ENCODE measurements at regions not wholly inside any gene's neighbourhood (a gene's known extent, or its start where the extent isn't known, plus 50 kb on each side); places are given as distances from the start of the nearest gene placed in this dataset.

- TF ChIP-seq, protein P1, sequence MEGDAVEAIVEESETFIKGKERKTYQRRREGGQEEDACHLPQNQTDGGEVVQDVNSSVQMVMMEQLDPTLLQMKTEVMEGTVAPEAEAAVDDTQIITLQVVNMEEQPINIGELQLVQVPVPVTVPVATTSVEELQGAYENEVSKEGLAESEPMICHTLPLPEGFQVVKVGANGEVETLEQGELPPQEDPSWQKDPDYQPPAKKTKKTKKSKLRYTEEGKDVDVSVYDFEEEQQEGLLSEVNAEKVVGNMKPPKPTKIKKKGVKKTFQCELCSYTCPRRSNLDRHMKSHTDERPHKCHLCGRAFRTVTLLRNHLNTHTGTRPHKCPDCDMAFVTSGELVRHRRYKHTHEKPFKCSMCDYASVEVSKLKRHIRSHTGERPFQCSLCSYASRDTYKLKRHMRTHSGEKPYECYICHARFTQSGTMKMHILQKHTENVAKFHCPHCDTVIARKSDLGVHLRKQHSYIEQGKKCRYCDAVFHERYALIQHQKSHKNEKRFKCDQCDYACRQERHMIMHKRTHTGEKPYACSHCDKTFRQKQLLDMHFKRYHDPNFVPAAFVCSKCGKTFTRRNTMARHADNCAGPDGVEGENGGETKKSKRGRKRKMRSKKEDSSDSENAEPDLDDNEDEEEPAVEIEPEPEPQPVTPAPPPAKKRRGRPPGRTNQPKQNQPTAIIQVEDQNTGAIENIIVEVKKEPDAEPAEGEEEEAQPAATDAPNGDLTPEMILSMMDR (IDR thresholded peaks at IDR 0.05): no peak
- TF ChIP-seq POLR2AphosphoS5 (IDR thresholded peaks at IDR 0.05) (no peak), EP300 (IDR thresholded peaks at IDR 0.05) (no peak)
These were observed 193.0 kb upstream of the SNX19 start for GRCh38 chr11:131109257-131109656.

Measured in stomach (tissue), 4 donors.